ACC112 (cell line): ENCODE measurements at regions not wholly inside any gene's neighbourhood (a gene's known extent, or its start where the extent isn't known, plus 50 kb on each side); places are given as distances from the start of the nearest gene placed in this dataset.
"Not testable (repeated sequence)": the region's sequence is repeated elsewhere in the genome, so short reads cannot be mapped to it uniquely, and the experiment has no call there.

Source experiments
- H2AFZ ChIP-seq: fragments of 200-600 bp; sonication (generic); one replicate; pipeline ENCODE4 v1.6.0; 2017; ENCODE audit warnings: antibody characterized with exemption, low read length; ENCODE audit not compliant: unreplicated experiment
- H3K27ac ChIP-seq: fragments of 200-600 bp; sonication (generic); 2 replicates; pipeline ENCODE4 v1.5.1; 2014; ENCODE audit warnings: low read depth, mild to moderate bottlenecking, antibody characterized with exemption, low read length, moderate library complexity
- H3K27me3 ChIP-seq: fragments of 200-600 bp; sonication (generic); 2 replicates; pipeline ENCODE4 v1.6.1; 2014; ENCODE audit warnings: mild to moderate bottlenecking, antibody characterized with exemption, low read length, moderate library complexity, mixed read lengths; ENCODE audit not compliant: insufficient read depth
- H3K36me3 ChIP-seq: fragments of 200-600 bp; sonication (generic); 2 replicates; pipeline ENCODE4 v1.6.1; 2016; ENCODE audit warnings: mild to moderate bottlenecking, antibody characterized with exemption, low read length, moderate library complexity, mixed read lengths; ENCODE audit not compliant: insufficient read depth
- H3K4me1 ChIP-seq: fragments of 200-600 bp; sonication (generic); one replicate; pipeline ENCODE4 v1.6.1; 2016; ENCODE audit warnings: low read length, mixed read lengths; ENCODE audit not compliant: insufficient read depth, unreplicated experiment, control insufficient read depth
- H3K4me3 ChIP-seq: fragments of 200-600 bp; sonication (generic); 2 replicates; pipeline ENCODE4 v1.5.1; 2014; ENCODE audit warnings: mild to moderate bottlenecking, low read depth, low read length
- H3K79me2 ChIP-seq: fragments of 200-600 bp; sonication (generic); one replicate; pipeline ENCODE4 v1.6.0; 2016; ENCODE audit warnings: low read length; ENCODE audit not compliant: control insufficient read depth, unreplicated experiment, insufficient read depth

DNA sequence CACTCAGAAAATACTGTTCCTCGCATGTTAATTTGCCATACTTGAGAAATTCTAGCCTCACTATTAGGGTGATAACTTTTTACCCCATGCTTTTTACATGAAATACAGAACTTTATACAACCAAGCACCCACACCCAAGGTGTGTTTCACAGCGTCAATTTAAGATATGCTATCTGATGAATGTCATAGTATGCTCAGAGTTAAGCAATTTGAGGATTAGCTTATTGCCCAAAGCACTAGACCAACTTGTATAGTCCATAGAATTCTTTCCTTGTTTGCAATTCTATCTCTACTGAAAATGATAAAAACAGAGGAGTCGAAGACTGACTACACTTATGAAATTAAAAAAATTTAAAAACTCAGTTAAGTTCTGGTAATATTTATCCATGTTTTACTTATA, 82.1 kb upstream of the CARMIL1 start:
- Histone ChIP-seq H3K4me3 (no peak overlapping the region), H2AFZ (no peak overlapping the region)

DNA sequence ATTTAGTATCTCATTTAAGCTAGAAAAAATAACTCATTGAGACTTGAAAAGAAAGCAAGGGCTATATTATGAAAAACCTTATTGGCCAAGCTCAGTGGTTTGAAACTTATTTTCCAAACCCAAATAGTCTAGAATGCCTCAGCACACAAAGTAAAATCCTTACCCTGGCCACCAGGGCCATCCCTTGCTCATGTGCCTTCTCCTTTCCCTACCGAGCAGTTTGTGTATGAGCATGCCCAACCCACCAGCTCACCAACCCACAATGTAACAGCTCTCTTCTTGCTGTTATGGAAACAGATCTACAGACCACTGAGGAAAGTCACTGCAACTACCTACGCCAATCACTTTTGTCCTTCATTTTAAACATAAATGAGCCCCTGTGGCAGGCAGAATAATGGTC, 79.6 kb upstream of the CARMIL1 start:
- H3K27me3 ChIP-seq, result no peaks in the 10 kb centered on the region
- no peak overlapping the region for H3K4me3 ChIP-seq
- H3K4me1 ChIP-seq, result peaks cover 4% of the 10 kb centered on the region

More for the DNA sequence above, 82.1 kb upstream of the CARMIL1 start:
- Histone ChIP-seq H3K27me3 (no peaks in the 10 kb centered on the region), H3K4me1 (peaks cover 23% of the 10 kb centered on the region), H3K36me3 (no peaks in the 10 kb centered on the region), H3K79me2 (no peaks in the 10 kb centered on the region), H3K27ac (no peak overlapping the region)

DNA sequence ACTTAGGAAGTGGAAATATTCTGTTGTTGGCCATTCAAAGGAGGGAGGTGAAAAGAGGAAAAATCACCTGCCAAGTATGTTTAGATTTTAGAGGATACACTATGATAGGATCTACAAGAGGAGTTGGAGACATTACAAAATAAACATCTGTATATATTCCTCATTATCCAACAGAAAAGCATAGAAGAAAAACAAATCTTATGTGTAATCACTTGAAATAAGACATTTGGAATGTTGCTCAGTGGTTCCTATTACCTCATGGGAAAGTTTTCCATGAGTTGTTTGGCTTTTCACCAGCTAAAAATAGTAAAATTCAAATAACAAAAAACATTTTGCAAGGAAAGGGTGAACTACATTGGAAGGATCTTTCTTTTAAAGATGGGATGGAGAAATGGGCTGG, 76.7 kb upstream of the CARMIL1 start:
- Histone ChIP-seq H3K27ac (no peak overlapping the region), H3K27me3 (no peaks in the 10 kb centered on the region), H3K79me2 (no peaks in the 10 kb centered on the region), H3K36me3 (no peaks in the 10 kb centered on the region), H3K4me1 (no peaks in the 10 kb centered on the region), H2AFZ (no peak overlapping the region), H3K4me3 (no peak overlapping the region)

More for the DNA sequence above, 79.6 kb upstream of the CARMIL1 start:
- no peaks in the 10 kb centered on the region for H3K79me2 ChIP-seq
- no peak overlapping the region for H2AFZ ChIP-seq
- H3K36me3 ChIP-seq, result no peaks in the 10 kb centered on the region
- H3K27ac ChIP-seq, result no peak overlapping the region

DNA sequence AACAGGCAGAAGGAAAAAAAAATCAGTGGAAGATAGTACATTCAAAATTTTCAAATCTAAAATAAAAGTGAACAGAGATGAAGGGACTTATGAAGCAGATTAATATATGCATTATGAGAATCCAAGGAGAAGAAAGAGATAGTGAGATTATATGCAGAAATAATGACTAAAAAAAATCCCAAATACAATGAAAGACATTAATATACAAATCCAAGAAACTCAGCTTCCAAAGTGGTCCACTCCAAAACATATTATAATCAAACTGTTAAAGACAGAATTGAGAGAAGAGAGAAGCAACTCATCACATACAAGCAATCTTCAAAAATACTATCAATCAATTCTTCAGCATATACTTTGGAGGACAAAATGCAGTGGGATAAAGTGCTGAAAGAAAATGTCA, 73.5 kb upstream of the CARMIL1 start:
- Histone ChIP-seq H3K27me3 (no peaks in the 10 kb centered on the region), H3K4me3 (no peak overlapping the region), H3K4me1 (no peaks in the 10 kb centered on the region), H3K36me3 (no peaks in the 10 kb centered on the region), H3K79me2 (no peaks in the 10 kb centered on the region), H2AFZ (no peak overlapping the region), H3K27ac (no peak overlapping the region)

DNA sequence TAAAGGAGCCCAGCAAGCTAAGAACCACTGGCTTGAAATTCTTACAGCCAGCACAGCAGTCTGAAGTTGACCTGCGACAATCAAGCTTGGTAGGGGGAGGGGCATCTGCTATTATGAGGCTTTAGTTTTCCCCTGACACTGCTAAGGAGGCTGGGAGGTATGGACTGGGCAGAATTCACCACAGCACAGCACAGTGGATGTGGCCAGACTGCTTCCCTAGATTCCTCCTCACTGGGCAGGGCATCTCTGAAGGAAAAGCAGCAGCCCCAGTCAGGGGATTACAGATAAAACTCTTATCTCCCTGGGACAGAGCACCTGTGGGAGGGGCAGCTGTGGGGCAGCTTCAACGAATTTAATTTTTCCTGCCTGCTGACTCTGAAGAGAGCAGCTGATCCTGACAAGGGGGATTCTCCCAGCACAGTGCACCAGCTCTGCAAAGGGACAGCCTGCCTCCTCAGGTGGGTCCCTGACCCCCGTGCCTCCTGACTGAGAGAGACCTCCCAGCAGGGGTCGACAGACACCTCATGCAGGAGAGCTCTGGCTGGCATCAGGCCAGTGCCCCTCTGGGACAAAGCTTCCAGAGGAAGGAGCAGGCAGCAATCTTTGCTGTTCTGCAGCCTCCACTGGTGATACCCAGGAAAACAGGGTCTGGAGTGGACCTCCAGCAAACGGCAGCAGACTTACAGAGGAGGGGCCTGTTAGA, 71.6 kb upstream of the CARMIL1 start:
- not testable (repeated sequence) for H2AFZ ChIP-seq, H3K27ac ChIP-seq, H3K79me2 ChIP-seq, H3K4me1 ChIP-seq, H3K36me3 ChIP-seq, H3K4me3 ChIP-seq, H3K27me3 ChIP-seq

DNA sequence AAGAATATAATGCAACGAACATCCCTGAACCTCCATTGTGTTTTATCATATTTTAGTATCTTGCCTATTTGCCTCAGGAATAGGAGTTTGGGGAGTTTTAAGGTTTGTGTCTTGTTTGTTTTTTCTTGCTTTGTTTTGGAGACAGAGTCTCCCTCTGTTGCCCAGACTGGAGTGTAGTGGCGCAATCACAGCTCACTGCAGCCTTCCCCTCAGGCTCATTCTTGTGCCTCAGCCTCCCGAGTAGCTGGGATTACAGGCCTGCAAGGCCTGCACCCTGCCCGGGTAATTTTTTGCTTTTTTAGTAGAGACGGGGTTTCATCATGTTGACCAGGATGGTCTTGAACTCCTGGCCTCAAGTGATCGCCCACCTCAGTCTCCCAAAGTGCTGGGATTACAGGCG, 63.3 kb upstream of the CARMIL1 start:
- H3K4me1 ChIP-seq, result no peaks in the 10 kb centered on the region
- no peaks in the 10 kb centered on the region for H3K79me2 ChIP-seq
- H2AFZ ChIP-seq, result no peak overlapping the region
- no peak overlapping the region for H3K4me3 ChIP-seq
- no peaks in the 10 kb centered on the region for H3K27me3 ChIP-seq
- no peak overlapping the region for H3K27ac ChIP-seq
- H3K36me3 ChIP-seq, result no peaks in the 10 kb centered on the region

DNA sequence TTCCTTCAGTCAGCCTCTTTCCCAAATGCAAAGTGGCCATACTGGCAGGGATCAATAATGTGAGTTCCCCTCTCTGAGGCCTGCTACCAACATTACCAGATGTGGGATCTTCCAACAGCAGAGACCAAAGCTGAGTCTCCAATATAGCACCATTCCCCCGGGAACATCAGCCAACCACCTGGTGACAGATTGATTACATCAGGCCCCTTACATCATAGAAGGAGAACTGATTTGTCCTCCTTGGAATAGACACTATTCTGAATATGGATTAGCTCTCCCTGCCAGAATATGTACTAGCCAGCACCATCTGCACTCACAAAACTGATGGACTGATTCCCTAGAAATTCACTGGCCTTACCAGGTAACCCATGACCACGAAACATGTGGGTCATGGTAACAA, 61.9 kb upstream of the CARMIL1 start:
- H2AFZ ChIP-seq, result no peak overlapping the region
- no peaks in the 10 kb centered on the region for H3K36me3 ChIP-seq
- no peaks in the 10 kb centered on the region for H3K79me2 ChIP-seq
- H3K27ac ChIP-seq, result no peak overlapping the region
- no peaks in the 10 kb centered on the region for H3K27me3 ChIP-seq
- H3K4me3 ChIP-seq, result no peak overlapping the region
- no peaks in the 10 kb centered on the region for H3K4me1 ChIP-seq

DNA sequence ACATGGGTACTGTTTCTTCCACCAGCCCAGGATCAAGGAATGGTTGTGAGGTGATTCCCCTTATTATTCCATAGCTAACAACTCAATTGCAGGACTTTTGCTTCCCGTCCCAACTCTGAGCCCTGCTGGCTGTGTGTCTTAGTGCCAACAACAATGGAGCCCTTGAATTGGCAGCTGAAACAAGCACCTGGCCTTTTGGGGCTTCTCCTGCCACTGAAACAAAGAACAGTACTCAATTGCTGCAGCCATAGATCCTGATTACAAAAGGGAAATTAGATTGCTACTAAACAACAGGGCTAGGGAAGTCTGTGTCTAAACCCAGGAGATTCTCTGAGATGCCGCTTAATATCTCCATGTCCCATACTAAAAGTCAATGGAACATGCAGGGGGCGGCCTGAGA, 61.3 kb upstream of the CARMIL1 start:
- no peak overlapping the region for H3K27ac ChIP-seq
- H2AFZ ChIP-seq, result no peak overlapping the region
- H3K4me3 ChIP-seq, result no peak overlapping the region
- no peaks in the 10 kb centered on the region for H3K79me2 ChIP-seq
- H3K4me1 ChIP-seq, result peaks cover 1% of the 10 kb centered on the region
- H3K27me3 ChIP-seq, result no peaks in the 10 kb centered on the region
- H3K36me3 ChIP-seq, result no peaks in the 10 kb centered on the region

DNA sequence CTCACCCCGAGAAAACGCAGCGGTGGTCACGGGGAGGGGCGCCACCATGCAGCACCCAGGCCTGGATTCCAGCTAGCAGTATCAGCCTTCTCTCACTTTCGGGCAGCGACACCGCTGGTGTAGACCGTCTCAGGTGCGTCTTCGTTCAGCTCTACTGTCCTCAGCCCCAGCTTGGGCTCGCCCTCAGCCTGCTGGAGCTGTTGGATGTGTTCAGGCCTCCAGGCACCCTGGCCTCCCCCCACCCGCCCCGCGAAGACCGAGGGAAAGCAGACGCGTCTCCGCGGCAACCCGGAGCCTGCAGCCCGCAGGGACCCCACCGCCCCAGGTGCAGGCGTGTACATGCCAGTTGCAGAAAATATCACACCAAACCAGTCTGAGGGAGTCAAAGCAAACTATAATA, 60.8 kb upstream of the CARMIL1 start:
- Histone ChIP-seq H3K27me3 (no peaks in the 10 kb centered on the region), H2AFZ (no peak overlapping the region), H3K27ac (no peak overlapping the region), H3K79me2 (no peaks in the 10 kb centered on the region), H3K4me3 (no peak overlapping the region), H3K36me3 (no peaks in the 10 kb centered on the region), H3K4me1 (peaks cover 6% of the 10 kb centered on the region)

DNA sequence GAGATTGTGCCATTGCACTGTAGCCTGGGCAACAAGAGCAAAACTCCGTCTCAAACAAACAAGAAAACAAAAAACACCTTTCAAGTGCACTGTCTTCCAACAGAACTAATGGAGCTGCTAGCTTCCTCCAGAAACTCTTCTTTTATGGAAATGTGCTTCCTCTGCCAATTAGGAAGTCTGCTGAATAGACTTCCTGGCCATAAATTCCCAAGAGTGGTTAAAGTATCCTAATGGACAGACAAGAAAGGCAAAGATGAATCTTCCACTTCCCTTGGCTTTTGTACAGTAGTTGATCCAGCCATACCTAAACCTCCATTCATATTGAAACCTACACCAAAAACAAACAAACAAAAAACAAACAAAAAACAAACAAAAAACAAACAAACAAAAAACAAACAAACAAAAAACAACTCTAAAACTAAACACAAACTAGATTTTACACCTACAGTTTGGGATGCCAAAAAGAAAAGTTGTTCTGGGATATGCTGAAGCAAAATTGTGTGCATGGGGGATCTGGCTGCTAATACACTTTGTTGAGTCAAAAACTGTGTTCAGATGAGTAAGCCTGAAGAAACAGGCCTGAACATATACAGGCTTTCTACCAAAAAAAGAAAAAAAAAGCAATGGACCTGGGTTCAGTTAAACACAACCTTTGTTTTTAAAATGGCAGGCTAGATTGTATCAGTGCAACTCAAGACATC, 59.8 kb upstream of the CARMIL1 start:
- Histone ChIP-seq H3K79me2 (no peaks in the 10 kb centered on the region), H3K27ac (no peak overlapping the region), H3K36me3 (no peaks in the 10 kb centered on the region), H2AFZ (no peak overlapping the region), H3K4me1 (peaks cover 7% of the 10 kb centered on the region), H3K4me3 (no peak overlapping the region), H3K27me3 (no peaks in the 10 kb centered on the region)

DNA sequence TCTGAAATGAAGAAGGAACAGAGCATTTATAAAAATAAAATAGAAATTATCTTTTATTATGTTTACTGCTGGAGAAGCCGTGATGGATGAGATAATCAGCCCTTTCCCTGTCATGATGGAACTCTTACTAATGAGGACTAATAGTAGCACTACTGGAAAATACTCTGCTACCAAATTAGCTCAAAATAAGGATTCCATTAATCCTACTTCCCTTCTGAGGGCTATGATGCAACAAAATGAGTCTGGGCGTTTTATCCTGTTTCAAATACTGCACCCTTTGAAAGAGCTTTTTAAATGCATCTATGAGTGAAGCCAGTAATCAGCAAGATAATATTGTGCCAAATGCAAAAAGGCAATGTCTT, 59.3 kb upstream of the CARMIL1 start:
- H3K27ac ChIP-seq, result no peak overlapping the region
- H3K27me3 ChIP-seq, result no peaks in the 10 kb centered on the region
- H3K4me3 ChIP-seq, result no peak overlapping the region

More for the DNA sequence above, 59.3 kb upstream of the CARMIL1 start:
- H2AFZ ChIP-seq, result no peak overlapping the region
- H3K79me2 ChIP-seq, result no peaks in the 10 kb centered on the region
- H3K4me1 ChIP-seq, result peaks cover 7% of the 10 kb centered on the region
- H3K36me3 ChIP-seq, result no peaks in the 10 kb centered on the region
